ENCODE measurements at regions not wholly inside any gene's neighbourhood (a gene's known extent, or its start where the extent isn't known, plus 50 kb on each side); places are given as distances from the start of the nearest gene placed in this dataset.

DNA sequence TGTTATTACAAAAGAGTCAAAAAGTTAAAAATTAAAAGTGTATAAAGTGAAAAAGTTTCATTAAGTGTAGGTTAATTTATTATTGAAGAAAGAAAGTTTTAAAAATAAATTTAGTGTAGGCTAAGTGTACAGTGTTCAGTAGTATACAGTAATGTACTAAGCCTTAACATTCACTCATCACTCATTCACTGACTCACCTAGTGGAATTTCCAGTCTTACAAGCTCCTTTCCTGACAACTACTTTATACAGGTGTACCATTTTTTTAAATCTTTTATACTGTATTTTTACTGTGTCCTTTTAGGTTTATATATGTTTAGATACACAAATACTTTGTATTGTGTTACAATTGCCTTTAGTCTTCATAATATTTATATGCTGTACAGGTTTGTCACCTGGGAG, 530.2 kb upstream of the FAM174A start:
- Histone ChIP-seq H3K14ac (ENCODE audit: insufficient read length) (no peak overlapping the region), H2BK12ac (ENCODE audit: low read depth, low read length) (no peak overlapping the region), H3K4ac (replicated peaks; ENCODE audit: insufficient read length, low read depth, low read length) (no peak overlapping the region), H2AK5ac (ENCODE audit: low read depth, low read length) (no peak overlapping the region), H2BK15ac (ENCODE audit: low read length) (no peak overlapping the region), H3K9me3 (ENCODE audit: insufficient read depth in 2 of 2, low read depth in 1 of 2, low read length in 1 of 2) (no peaks in the 10 kb centered on the region), H3K23ac (ENCODE audit: insufficient read length) (no peak overlapping the region), H4K20me1 (replicated peaks in 1 of 2; ENCODE audit: control insufficient read depth in 1 of 2, insufficient read depth in 2 of 2, low read length in 2 of 2) (no peaks in the 10 kb centered on the region), H3K4me3 (ENCODE audit: extremely low read depth in 1 of 4, insufficient read depth in 2 of 4, low read depth in 3 of 4, low read length in 4 of 4) (no peak overlapping the region), H3K27me3 (replicated peaks in 1 of 4; ENCODE audit: control insufficient read depth in 3 of 4, extremely low read depth in 1 of 4, insufficient read depth in 3 of 4, low read length in 3 of 4) (no peaks in the 10 kb centered on the region), H3K79me2 (ENCODE audit: control insufficient read depth in 1 of 2, insufficient read depth in 2 of 2, low read length in 2 of 2) (no peaks in the 10 kb centered on the region), H4K91ac (replicated peaks; ENCODE audit: insufficient read length, low read length) (no peak overlapping the region), H3K18ac (ENCODE audit: extremely low read depth, low read length) (no peak overlapping the region), H3K36me3 (ENCODE audit: control insufficient read depth in 2 of 4, insufficient read depth in 4 of 4, low read length in 3 of 4) (no peaks in the 10 kb centered on the region), H3K27ac (ENCODE audit: low read depth, low read length) (no peak overlapping the region), H3K4me2 (ENCODE audit: insufficient read depth in 1 of 2, low read depth in 2 of 2, low read length in 2 of 2) (no peak overlapping the region), H3K9ac (replicated peaks in 1 of 4; ENCODE audit: extremely low read depth in 1 of 4, low read depth in 3 of 4, low read length in 3 of 4) (no peak overlapping the region), H2BK120ac (replicated peaks; ENCODE audit: low read depth, low read length) (no peak overlapping the region), H2BK5ac (ENCODE audit: low read depth, low read length) (no peak overlapping the region), H3K56ac (replicated peaks; ENCODE audit: insufficient read length, low read depth, low read length) (no peak overlapping the region), H3K23me2 (ENCODE audit: low read depth, low read length) (no peaks in the 10 kb centered on the region), H2AFZ (ENCODE audit: low read length) (no peak overlapping the region), H4K5ac (ENCODE audit: insufficient read length, low read depth, low read length) (no peak overlapping the region), H2BK20ac (ENCODE audit: low read length) (no peak overlapping the region), H4K8ac (ENCODE audit: extremely low read depth, insufficient read depth, low read length) (no peak overlapping the region), H3K79me1 (ENCODE audit: low read depth, low read length) (no peaks in the 10 kb centered on the region), H3K4me1 (replicated peaks in 1 of 4; ENCODE audit: control insufficient read depth in 3 of 4, insufficient read depth in 4 of 4, low read length in 3 of 4) (no peaks in the 10 kb centered on the region)
- FAIRE-seq (no peak), DNase-seq (ENCODE audit: low read depth in 1 of 2, low spot score in 2 of 2) (no peak)
- no peak for TF ChIP-seq POU5F1 (IDR thresholded peaks at IDR 0.05; ENCODE audit: low read depth, low read length)
- no peak for TF ChIP-seq HDAC6 (IDR thresholded peaks at IDR 0.05; ENCODE audit: low read depth, low read length)
- TF ChIP-seq TAF7 (optimal IDR thresholded peaks at IDR 0.05; ENCODE audit: borderline replicate concordance, low read depth, low read length), result no peak
- TF ChIP-seq JUN (IDR thresholded peaks at IDR 0.05; ENCODE audit: low read depth, low read length), result no peak
- no peak for TF ChIP-seq SIN3A (conservative IDR thresholded peaks at IDR 0.05 in 1 of 2, IDR thresholded peaks at IDR 0.05 in 1 of 2; ENCODE audit: low read depth in 1 of 2, low read length in 2 of 2)
- TF ChIP-seq TAF1 (IDR thresholded peaks at IDR 0.05; ENCODE audit: low read depth, low read length), result no peak
- no peak for TF ChIP-seq TEAD4 (IDR thresholded peaks at IDR 0.05; ENCODE audit: low read depth, low read length)
- TF ChIP-seq RFX5 (IDR thresholded peaks at IDR 0.05; ENCODE audit: borderline replicate concordance, low read depth, low read length), result no peak
- TF ChIP-seq KDM1A (IDR thresholded peaks at IDR 0.05; ENCODE audit: borderline replicate concordance, low read length), result no peak
- TF ChIP-seq, protein P1, sequence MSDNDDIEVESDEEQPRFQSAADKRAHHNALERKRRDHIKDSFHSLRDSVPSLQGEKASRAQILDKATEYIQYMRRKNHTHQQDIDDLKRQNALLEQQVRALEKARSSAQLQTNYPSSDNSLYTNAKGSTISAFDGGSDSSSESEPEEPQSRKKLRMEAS (IDR thresholded peaks at IDR 0.05), result no peak
- TF ChIP-seq ASH2L (IDR thresholded peaks at IDR 0.05; ENCODE audit: low read length), result no peak
- no peak for TF ChIP-seq GABPA (IDR thresholded peaks at IDR 0.05; ENCODE audit: borderline replicate concordance, insufficient read depth, low read length)
- no peak for TF ChIP-seq CHD1 (IDR thresholded peaks at IDR 0.05; ENCODE audit: low read depth, low read length)
- CTCF ChIA-PET (ENCODE audit: partially characterized antibody), result no interaction called here
- POLR2A ChIA-PET (ENCODE audit: partially characterized antibody), result no interaction called here

All from H1 (cell line).